HEK293T (cell line): ENCODE measurements at regions not wholly inside any gene's neighbourhood (a gene's known extent, or its start where the extent isn't known, plus 50 kb on each side); places are given as distances from the start of the nearest gene placed in this dataset.

Source experiments
- CTCF ChIA-PET: fragments of 350-600 bp; formaldehyde crosslinking; extraction: SDS; loops from one replicate; lab custom pipeline; 2021; ENCODE audit warnings: antibody characterized with exemption, inconsistent platforms; lab: Yijun Ruan, JAX
- POLR2A ChIA-PET: fragments of 350-600 bp; formaldehyde crosslinking; extraction: SDS; loops from one replicate; lab custom pipeline; 2020; ENCODE audit warnings: antibody characterized with exemption, inconsistent platforms; lab: Yijun Ruan, JAX
- DNase-seq: peaks from one replicate; pipeline ENCODE4 v3.0.0; 2012; ENCODE audit warnings: mixed read lengths; ENCODE audit errors: extremely low spot score
- ARNT ChIP-seq: fragments of 450-650 bp; IDR thresholded peaks from 2 replicates; pipeline ENCODE4 v1.6.1; 2017; ENCODE audit warnings: mild to moderate bottlenecking
- BHLHE40 ChIP-seq: fragments of 450-650 bp; IDR thresholded peaks from 2 replicates; pipeline ENCODE4 v1.6.1; 2016; ENCODE audit warnings: mild to moderate bottlenecking, moderate library complexity, borderline replicate concordance
- CTBP1 ChIP-seq: fragments of 450-650 bp; IDR thresholded peaks from 2 replicates; pipeline ENCODE4 v1.6.1; 2016; ENCODE audit warnings: borderline replicate concordance
- ELF4 ChIP-seq: fragments of 450-650 bp; IDR thresholded peaks from 2 replicates; pipeline ENCODE4 v1.6.1; 2017; ENCODE audit warnings: antibody characterized with exemption
- FOXA1 ChIP-seq: fragments of 450-650 bp; IDR thresholded peaks from 2 replicates; pipeline ENCODE4 v1.6.1; 2016; ENCODE audit warnings: mild to moderate bottlenecking
- FOXK2 ChIP-seq: fragments of 450-650 bp; IDR thresholded peaks from 2 replicates; pipeline ENCODE4 v1.6.1; 2016; ENCODE audit warnings: mild to moderate bottlenecking
- FOXM1 ChIP-seq: fragments of 450-650 bp; IDR thresholded peaks from 2 replicates; pipeline ENCODE4 v1.6.1; 2017; ENCODE audit warnings: mild to moderate bottlenecking, borderline replicate concordance
- HDGF ChIP-seq: fragments of 450-650 bp; IDR thresholded peaks from 2 replicates; pipeline ENCODE4 v1.6.1; 2017; ENCODE audit warnings: antibody characterized with exemption, borderline replicate concordance
- L3MBTL2 ChIP-seq: fragments of 450-650 bp; conservative IDR thresholded peaks from 2 replicates; pipeline ENCODE4 v1.6.1; 2016; ENCODE audit warnings: mild to moderate bottlenecking
- LEF1 ChIP-seq: fragments of 450-650 bp; IDR thresholded peaks from 2 replicates; pipeline ENCODE4 v1.6.1; 2017; ENCODE audit warnings: mild to moderate bottlenecking, borderline replicate concordance
- NFRKB ChIP-seq: fragments of 450-650 bp; IDR thresholded peaks from 2 replicates; pipeline ENCODE4 v1.6.1; 2016; ENCODE audit warnings: mild to moderate bottlenecking, moderate library complexity
- SP1 ChIP-seq: fragments of 450-650 bp; IDR thresholded peaks from 2 replicates; pipeline ENCODE4 v1.6.1; 2017
- SUZ12 ChIP-seq: fragments of 450-650 bp; IDR thresholded peaks from 2 replicates; pipeline ENCODE4 v1.6.1; 2016; ENCODE audit warnings: mild to moderate bottlenecking
- TARDBP ChIP-seq: fragments of 450-650 bp; IDR thresholded peaks from 2 replicates; pipeline ENCODE4 v1.6.1; 2016
- ZNF384 ChIP-seq: fragments of 450-650 bp; IDR thresholded peaks from 2 replicates; pipeline ENCODE4 v1.6.1; 2016
- TF ChIP-seq, protein P1 (sequence below): fragments of 450-650 bp; IDR thresholded peaks from 2 replicates; pipeline ENCODE4 v1.6.1; 2016

DNA sequence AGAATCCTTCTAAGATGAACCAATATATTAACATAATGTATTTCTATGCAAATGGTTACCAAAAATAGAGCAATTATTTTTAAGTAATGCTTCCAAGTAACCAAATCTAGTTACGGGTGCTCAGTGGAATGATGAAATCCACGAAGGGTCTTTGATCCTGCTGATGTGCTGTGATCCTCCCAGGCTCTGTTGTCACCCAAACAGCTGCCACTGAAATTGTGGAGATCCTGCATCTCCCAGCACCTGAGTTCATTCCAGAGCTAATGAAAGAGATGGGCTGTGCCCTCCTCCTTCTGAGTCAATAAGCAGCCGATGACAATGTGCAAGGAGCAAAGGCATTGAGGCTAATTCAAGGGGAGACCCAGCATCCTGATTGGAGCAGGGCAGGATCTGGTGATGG, 362.4 kb upstream of the SOX11 start:
- TF ChIP-seq ZNF384 (no peak), ELF4 (no peak), SUZ12 (no peak), FOXA1 (no peak), L3MBTL2 (no peak), HDGF (no peak), BHLHE40 (no peak), FOXK2 (no peak), SP1 (no peak), ARNT (no peak), CTBP1 (no peak), LEF1 (no peak), FOXM1 (no peak), TARDBP (no peak), NFRKB (no peak)
- TF ChIP-seq, protein P1, sequence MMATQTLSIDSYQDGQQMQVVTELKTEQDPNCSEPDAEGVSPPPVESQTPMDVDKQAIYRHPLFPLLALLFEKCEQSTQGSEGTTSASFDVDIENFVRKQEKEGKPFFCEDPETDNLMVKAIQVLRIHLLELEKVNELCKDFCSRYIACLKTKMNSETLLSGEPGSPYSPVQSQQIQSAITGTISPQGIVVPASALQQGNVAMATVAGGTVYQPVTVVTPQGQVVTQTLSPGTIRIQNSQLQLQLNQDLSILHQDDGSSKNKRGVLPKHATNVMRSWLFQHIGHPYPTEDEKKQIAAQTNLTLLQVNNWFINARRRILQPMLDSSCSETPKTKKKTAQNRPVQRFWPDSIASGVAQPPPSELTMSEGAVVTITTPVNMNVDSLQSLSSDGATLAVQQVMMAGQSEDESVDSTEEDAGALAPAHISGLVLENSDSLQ: no peak
- CTCF ChIA-PET: interaction anchor here (0.6 kb wide), 1 partner anchor 1269 kb away, joined by 9 read pairs; no protein-coding TSS in a partner anchor
- DNase-seq: no peak
- POLR2A ChIA-PET: no interaction called here

DNA sequence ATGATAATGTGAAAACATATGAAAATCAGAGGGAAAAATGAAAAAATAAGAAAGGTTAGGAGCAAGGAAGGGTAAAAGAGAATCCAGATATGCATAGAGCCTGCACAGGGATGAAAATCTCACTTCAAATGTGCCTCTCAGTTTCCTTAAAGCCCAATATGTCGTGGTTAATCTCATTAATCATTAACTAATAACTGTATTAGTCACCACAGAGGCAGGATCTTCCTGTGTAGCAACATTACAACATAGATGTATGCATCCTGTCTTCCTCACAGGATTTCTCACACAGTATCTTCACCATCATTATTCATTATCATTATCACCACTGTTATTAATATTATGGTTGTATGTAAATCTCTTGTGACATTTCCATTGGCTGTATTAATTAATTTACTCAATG, 361.2 kb upstream of the SOX11 start:
- DNase-seq: no peak
- POLR2A ChIA-PET: no interaction called here
- CTCF ChIA-PET: no interaction called here
- TF ChIP-seq ZNF384: no peak
- TF ChIP-seq, protein P1: no peak
- no peak for TF ChIP-seq ELF4
- TF ChIP-seq SUZ12: no peak
- TF ChIP-seq CTBP1: no peak
- no peak for TF ChIP-seq BHLHE40
- TF ChIP-seq L3MBTL2: no peak
- TF ChIP-seq HDGF: no peak
- no peak for TF ChIP-seq FOXA1
- TF ChIP-seq NFRKB: no peak

DNA sequence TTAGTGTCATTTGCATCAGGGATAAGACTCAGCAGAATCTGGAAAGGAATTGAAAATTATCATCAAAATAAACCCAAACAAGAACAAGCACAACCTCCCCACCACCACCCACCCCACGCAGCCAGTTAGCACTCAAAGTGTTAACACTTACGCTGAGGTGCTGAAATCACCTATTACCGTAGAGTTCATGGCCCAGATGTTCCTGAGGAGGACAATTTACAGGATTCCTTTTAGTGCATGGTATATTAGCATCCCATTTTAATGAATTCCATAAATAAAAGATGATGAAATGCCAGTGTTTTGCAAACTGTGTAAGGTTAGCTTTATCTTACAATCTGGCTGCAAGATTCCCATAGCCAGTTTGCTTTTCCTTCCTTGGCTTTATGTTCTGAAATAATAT, 359.3 kb upstream of the SOX11 start:
- ChIA-PET POLR2A (no interaction called here), CTCF (no interaction called here)
- TF ChIP-seq FOXA1: no peak
- no peak for DNase-seq

DNA sequence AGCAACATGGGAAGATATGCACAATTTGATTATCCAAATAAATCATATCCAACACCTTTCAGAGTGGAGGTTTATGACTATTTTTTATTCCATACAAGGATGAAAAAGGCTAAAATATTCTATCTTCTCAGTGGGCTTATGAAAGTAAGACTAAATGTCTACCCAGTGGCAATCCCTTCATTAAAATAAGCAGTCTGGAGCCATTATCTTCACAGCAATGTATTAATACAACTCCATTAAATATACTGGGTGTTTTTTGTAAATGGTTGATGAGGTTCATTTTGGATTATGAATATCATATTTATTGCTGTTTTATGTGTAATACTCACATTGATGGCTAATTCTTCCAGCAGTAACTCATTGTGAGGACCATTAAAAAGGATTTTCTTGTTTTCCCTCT, 352.7 kb upstream of the SOX11 start:
- ChIA-PET CTCF (no interaction called here), POLR2A (no interaction called here)
- TF ChIP-seq FOXM1 (no peak), FOXK2 (no peak), CTBP1 (no peak), SP1 (no peak), LEF1 (no peak), BHLHE40 (no peak), ELF4 (no peak), FOXA1 (no peak), NFRKB (no peak), TARDBP (no peak), SUZ12 (no peak), HDGF (no peak), ARNT (no peak), L3MBTL2 (no peak), ZNF384 (no peak)
- TF ChIP-seq, protein P1: no peak
- no peak for DNase-seq

DNA sequence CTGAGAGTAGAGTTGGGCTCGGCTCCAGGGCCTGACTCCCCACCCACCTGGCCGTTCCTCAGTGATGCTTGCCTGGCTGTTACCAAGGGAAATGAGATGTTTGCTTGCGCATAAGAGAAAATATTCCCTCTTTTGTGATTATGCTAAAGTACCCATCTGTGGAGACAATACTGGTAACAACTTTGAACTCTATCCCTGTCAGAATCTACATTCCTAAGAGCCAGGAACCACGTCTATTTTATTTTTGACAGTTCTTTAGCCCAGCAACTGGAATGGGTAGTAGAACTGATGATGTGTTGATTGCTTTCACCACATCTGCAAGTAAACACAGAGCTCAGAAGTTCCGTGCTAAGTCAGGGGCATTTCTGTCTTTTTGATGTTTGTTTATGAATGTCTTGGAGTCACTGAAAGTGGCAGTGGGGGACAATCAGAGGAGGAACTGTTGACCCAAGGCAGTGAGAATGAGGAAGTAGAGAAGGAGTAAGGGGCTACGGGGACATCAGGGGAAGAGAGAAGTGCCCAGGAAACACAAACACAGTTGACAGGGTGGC, 348.3 kb upstream of the SOX11 start:
- ChIA-PET CTCF (no interaction called here), POLR2A (no interaction called here)
- DNase-seq: no peak
- no peak for TF ChIP-seq L3MBTL2
- TF ChIP-seq, protein P1: no peak
- TF ChIP-seq ZNF384: no peak
- no peak for TF ChIP-seq TARDBP
- TF ChIP-seq ELF4: no peak
- TF ChIP-seq FOXK2: no peak
- no peak for TF ChIP-seq CTBP1
- no peak for TF ChIP-seq FOXM1
- no peak for TF ChIP-seq HDGF
- no peak for TF ChIP-seq NFRKB

DNA sequence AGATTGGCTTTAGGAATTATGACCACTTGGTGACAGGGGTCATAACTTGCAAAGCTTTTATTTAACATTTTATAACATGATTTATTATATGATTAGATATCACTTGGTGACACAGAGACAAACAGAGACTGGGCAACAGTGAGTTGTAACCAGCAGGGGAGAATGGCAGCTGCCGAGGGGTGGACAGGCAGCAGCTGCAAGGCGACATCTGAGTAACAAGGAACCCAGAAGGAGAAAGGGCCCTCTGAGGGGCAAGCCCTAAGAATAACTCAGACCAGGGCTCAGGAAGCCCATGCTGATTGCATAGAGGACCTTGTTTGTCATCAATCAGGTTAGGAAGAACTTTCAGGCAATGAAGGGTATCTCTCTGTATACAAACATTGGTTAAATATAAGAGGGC, 339.9 kb upstream of the SOX11 start:
- TF ChIP-seq LEF1 (no peak), L3MBTL2 (no peak), ZNF384 (no peak)
- CTCF ChIA-PET: no interaction called here
- no peak for DNase-seq
- POLR2A ChIA-PET: no interaction called here
